A673 (cell line): ENCODE measurements at regions not wholly inside any gene's neighbourhood (a gene's known extent, or its start where the extent isn't known, plus 50 kb on each side); places are given as distances from the start of the nearest gene placed in this dataset.

Experiments
- CTCF ChIP-seq: fragments of 300-800, 200-600 bp; sonication (generic); conservative IDR thresholded peaks from 2 replicates; pipeline ENCODE4 v1.5.1; 2017; ENCODE audit warnings: low read depth, mild to moderate bottlenecking, antibody characterized with exemption, low read length, moderate library complexity, mixed read lengths
- EZH2 ChIP-seq: fragments of 200-600 bp; sonication (generic); IDR thresholded peaks from 2 replicates; pipeline ENCODE4 v1.6.1; 2017; ENCODE audit warnings: borderline replicate concordance, low read depth, mild to moderate bottlenecking, mixed read lengths, antibody characterized with exemption, low read length; ENCODE audit not compliant: poor library complexity, severe bottlenecking

GRCh38 chr6:167767715-167768107 lies 59.0 kb upstream of the AFDN start:
- TF ChIP-seq CTCF: no peak
- TF ChIP-seq EZH2: no peak
